Upper lobe of left lung (tissue), 4 donors: ENCODE measurements at regions not wholly inside any gene's neighbourhood (a gene's known extent, or its start where the extent isn't known, plus 50 kb on each side); places are given as distances from the start of the nearest gene placed in this dataset.

Source experiments
- CTCF ChIP-seq, 6 experiments: fragments of 450-650 bp in 4 of 6; fragments of 200-600 bp in 2 of 6; sonication (generic) in 2 of 6; IDR thresholded peaks; one replicate each; pipeline ENCODE4 v1.5.1; 2016 to 2019; ENCODE audit warnings: antibody characterized with exemption in 6 of 6
- POLR2A ChIP-seq, 4 donors: fragments of 450-650 bp; IDR thresholded peaks; one replicate each; pipeline ENCODE4 v1.5.1; 2016 to 2017; ENCODE audit warnings: antibody characterized with exemption in 4 of 4, mild to moderate bottlenecking in 2 of 4
- POLR2AphosphoS5 ChIP-seq, 2 donors: sonication (generic); formaldehyde crosslinking; IDR thresholded peaks; one replicate each; pipeline ENCODE4 v1.5.1; 2017; ENCODE audit warnings: antibody characterized with exemption in 2 of 2

- TF ChIP-seq CTCF (IDR thresholded peaks at IDR 0.05) (no peak), POLR2A (IDR thresholded peaks at IDR 0.05) (no peak), POLR2AphosphoS5 (IDR thresholded peaks at IDR 0.05) (no peak)
Measured at GRCh38 chr18:1884623-1885022, 686.7 kb downstream of the METTL4 start.
